GM23248 (cell line): ENCODE measurements at regions not wholly inside any gene's neighbourhood (a gene's known extent, or its start where the extent isn't known, plus 50 kb on each side); places are given as distances from the start of the nearest gene placed in this dataset.

ENCODE experiments used
- EZH2 ChIP-seq: fragments of 200-600 bp; sonication (generic); IDR thresholded peaks from 2 replicates; pipeline ENCODE4 v1.6.1; 2018; ENCODE audit warnings: antibody characterized with exemption, mild to moderate bottlenecking; ENCODE audit not compliant: insufficient read depth, poor library complexity, severe bottlenecking
- EZH2phosphoT487 ChIP-seq: fragments of 200-600 bp; sonication (generic); IDR thresholded peaks from 2 replicates; pipeline ENCODE4 v1.6.1; 2018; ENCODE audit warnings: antibody characterized with exemption, moderate library complexity, mild to moderate bottlenecking, low read depth; ENCODE audit not compliant: insufficient read depth

DNA sequence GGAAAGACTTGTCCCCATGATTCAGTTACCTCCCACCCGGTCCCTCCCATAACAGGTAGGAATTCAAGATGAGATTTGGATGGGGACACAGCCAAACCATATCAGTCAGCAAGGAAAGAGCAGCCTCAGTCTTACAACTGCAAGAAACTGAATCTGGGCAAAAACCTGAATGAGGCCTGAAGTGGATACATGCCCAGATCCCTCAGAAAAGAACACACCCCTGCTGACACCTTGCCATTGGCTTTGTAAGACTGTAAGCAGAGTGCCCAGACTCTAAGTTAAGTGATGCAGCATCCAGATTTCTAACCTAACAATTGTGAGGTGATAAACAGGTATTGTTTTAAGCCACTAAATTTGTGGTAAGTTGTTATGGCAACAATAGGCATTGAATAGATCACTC lies 670.8 kb downstream of the SORCS1 start:
- no peak for TF ChIP-seq EZH2phosphoT487
- TF ChIP-seq EZH2: no peak
